GM19463 (cell line): ENCODE measurements at regions not wholly inside any gene's neighbourhood (a gene's known extent, or its start where the extent isn't known, plus 50 kb on each side); places are given as distances from the start of the nearest gene placed in this dataset.
"Not testable (repeated sequence)": the region's sequence is repeated elsewhere in the genome, so short reads cannot be mapped to it uniquely, and the experiment has no call there.

Source experiments
- ATAC-seq: cut with Tn5 transposase; IDR thresholded peaks from one replicate; pipeline ENCODE4 v1.9.1; 2021; ENCODE audit warnings: mild to moderate bottlenecking, moderate library complexity; ENCODE audit not compliant: unreplicated experiment

DNA sequence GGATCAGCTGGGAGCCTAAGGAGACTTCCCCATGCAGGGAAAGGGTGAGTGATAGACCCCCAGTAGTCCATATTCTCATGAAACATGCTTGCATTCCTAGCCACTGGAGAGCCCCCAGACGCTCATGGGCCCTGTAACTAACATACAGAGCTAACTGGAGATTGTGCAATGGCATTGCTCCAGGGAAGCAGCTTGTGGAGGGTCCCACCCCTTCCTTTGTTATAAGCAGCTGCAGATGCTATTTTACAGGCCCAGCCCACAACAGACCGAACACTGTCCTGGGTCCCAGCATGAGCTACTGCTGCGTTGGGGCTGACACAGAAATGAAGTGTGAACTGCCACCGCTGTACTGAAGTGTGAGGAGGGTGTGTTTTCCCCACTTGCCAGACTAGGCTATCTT lies 1465.7 kb upstream of the DIAPH2 start:
- ATAC-seq, result no peak

DNA sequence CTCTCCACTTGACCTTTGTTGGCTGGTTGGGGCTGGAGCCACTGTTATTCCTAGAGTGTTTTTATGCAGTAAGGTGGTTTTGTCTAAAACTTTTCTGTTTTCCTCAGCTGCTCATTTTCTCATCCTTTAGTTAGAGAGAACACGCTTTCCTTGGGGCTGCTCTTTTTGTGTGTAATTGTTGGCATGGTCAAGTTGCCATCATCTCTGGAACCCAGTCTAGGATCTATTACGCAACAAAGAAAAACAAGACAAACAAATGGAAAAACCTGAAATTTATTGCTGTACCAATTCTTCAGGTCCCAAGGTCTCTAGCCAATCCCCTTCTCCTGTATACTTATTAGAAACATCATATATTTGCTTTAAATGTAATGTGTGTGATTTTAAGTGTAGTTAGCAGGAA lies 1436.3 kb upstream of the DIAPH2 start:
- no peak for ATAC-seq

DNA sequence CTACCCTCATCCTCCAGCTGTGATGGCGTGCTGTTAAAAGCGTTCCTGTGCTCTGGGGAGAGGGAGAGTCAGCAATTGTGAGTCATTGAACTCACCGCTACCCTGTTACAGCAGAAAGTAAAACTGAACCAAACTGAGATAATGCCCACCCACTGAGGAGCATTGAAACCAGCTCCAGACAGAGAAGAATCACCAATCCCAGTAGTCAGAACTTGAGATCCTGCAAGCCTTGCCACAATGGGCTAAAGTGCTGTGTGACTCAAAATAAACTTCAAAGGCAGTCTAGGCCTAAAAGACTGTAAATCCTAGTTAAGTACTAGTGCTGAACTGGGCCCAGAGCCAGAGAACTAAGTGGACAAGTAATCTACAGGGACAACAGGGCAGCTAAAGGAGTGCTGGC lies 1394.2 kb upstream of the DIAPH2 start:
- no peak for ATAC-seq

GRCh38 chrX:95291561-95291960 lies 1393.1 kb upstream of the DIAPH2 start:
- ATAC-seq, result no peak

DNA sequence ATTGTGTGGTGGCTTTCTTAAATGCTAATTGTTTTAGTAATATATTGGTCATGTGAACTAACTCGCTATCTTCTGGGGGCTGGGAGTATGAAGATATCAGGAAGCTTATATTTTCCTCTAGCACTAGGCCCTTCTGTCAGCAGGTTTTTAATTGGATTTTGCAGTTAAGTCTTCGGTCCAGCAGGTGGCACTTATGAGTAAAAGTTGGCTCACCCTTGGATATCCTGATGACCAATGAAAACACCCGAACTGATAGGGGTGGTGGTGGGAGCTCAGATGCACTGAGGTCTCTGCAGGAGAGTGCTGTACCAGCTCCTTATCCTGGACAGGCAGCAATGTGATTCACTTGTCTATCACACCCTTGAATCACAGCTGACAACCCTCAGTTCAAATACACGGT lies 1365.8 kb upstream of the DIAPH2 start:
- ATAC-seq, result peak; percentile 51

DNA sequence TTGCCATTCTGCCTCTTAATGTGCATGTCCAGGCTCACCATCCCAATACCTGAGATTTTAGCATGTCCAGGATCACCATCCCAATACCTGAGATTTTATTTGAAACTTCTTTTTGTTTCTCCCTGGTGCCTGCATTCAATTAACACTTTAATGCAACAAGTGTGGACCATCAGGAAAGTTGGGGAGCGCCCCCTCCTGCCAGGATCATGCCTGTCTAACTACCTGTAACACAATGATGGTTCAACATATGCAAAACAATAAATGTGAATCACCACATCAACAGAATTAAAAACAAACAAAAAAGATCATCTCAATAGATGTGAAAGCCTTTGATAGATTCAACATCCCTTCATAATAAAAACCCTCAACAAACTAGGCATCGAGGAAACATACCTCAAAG lies 1359.5 kb upstream of the DIAPH2 start:
- no peak for ATAC-seq

GRCh38 chrX:95330292-95330691 lies 1354.3 kb upstream of the DIAPH2 start:
- ATAC-seq, result no peak

DNA sequence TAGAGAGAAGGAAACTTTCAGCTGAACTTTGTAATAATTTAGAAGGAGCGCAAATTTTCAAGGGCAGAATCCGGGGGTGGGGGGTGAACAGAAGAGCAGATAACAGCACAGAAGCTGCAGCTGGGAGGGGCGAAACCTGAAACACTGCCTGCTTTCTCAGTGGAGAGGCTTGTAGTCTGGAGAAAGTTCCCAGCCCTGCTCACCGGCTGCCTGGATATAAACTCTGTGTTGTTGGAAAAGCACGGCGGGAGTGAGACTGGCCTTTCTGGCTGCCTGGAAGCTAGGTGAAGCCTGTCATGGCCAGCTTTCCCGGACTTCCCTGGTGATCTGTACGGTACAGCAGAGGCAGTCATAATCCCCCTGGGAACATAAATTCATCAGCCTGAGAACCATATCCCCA lies 1352.1 kb upstream of the DIAPH2 start:
- no peak for ATAC-seq

DNA sequence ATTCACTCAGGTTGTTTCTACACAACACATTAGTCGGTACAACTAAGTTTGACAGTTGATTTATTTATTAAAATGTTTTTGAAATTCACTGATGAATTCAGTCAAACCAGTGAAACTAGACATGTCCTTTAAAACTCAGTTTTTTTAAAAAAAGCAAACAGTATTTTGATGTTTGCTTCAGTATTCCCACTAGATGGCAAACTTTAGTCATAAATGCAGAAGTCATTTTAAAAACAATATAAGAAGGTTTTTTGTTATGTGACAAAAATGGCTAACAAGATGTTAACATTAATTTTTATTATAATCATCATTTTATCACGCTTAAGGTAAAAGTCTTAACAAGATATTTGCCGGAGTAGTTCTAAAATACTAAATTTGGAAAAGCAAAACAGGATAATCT lies 1337.8 kb upstream of the DIAPH2 start:
- ATAC-seq, result no peak

- ATAC-seq, result no peak
These were observed 1333.7 kb upstream of the DIAPH2 start for GRCh38 chrX:95350774-95351488.

- no peak for ATAC-seq
These were observed 1317.4 kb upstream of the DIAPH2 start for GRCh38 chrX:95367286-95367685.

DNA sequence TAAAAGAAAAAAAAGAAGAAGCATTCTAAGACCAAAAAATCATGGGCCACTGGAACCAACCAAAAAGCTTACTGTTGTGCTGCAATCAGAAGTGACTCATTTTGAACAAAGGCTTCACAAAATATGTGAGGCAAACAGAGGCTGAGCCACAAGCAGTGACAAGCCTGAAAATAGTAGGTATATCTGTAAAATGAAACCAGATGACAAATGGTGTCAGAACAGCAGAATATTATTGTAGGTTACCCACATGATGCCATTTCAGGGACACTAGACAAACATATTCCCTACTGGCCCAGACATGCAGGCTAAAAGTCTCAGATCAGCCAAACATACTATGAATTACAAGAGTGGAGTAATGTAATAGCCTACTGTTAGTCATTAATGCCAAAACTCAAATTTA lies 1301.8 kb upstream of the DIAPH2 start:
- no peak for ATAC-seq

GRCh38 chrX:95383778-95384177 lies 1300.9 kb upstream of the DIAPH2 start:
- no peak for ATAC-seq

DNA sequence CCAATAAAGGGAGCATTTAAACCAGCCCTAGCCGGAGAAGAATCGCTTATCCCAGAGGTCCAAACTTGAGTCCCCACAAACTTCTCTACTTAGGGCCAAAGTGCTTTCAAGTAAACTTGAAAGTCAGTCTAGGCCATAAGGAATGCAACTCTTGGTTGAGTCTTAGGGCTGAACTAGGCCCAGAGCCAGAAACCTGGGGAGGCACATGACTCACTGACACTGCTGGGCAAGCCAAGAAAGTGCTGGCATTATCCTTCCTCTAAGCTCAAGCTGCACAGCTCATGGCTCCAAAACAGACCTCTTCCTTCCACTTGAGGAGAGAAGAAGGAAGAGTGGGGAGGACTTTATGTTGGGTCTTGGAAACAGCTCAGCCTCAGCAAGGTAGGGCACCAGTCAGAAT lies 1257.3 kb upstream of the DIAPH2 start:
- ATAC-seq, result no peak

DNA sequence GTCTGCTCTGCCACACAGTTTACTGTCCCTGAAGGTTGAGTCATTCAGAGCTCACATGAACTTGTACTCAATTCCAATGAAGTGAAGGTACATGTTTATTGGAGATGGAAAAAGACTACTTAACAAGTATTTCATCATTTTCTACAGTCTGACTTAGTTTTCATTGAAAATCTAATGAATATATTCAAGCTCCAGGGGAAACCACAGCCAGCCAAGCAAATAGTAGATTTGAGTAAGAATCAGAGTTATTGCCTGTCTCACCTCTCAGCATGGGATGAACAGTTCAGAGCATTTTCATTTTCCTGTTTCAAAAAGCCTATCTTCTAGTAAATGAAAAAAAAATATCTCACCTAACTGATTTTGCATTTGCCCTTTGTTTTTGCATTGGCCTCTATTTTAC lies 1249.4 kb upstream of the DIAPH2 start:
- ATAC-seq, result no peak

DNA sequence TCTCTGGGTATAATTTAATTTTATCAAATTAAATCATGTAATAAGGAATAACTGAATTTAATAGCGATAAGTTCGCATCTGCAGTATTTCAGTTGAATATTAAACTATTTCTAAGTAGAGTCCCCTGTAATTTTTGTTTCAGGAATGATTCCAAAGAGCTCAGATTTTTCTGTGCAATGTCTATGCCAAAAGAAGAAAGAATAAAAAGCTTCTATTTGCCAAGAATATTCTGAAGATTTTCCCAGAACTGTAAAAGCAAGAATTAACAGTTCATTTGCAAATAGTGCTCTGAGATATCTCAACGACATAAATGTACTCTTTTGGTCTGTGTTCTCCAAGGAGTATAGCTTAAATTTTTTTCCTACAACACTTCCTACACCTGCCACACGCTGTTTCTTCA lies 1242.8 kb upstream of the DIAPH2 start:
- ATAC-seq, result no peak

GRCh38 chrX:95484781-95485180 lies 1199.9 kb upstream of the DIAPH2 start:
- ATAC-seq, result no peak

GRCh38 chrX:95505721-95506120 lies 1178.9 kb upstream of the DIAPH2 start:
- ATAC-seq, result no peak

GRCh38 chrX:95509474-95509873 lies 1175.2 kb upstream of the DIAPH2 start:
- no peak for ATAC-seq

- not testable (repeated sequence) for ATAC-seq
These were observed 1160.6 kb upstream of the DIAPH2 start for GRCh38 chrX:95524018-95524417.

GRCh38 chrX:95536111-95536510 lies 1148.5 kb upstream of the DIAPH2 start:
- no peak for ATAC-seq

GRCh38 chrX:95536661-95537060 lies 1148.0 kb upstream of the DIAPH2 start:
- no peak for ATAC-seq

DNA sequence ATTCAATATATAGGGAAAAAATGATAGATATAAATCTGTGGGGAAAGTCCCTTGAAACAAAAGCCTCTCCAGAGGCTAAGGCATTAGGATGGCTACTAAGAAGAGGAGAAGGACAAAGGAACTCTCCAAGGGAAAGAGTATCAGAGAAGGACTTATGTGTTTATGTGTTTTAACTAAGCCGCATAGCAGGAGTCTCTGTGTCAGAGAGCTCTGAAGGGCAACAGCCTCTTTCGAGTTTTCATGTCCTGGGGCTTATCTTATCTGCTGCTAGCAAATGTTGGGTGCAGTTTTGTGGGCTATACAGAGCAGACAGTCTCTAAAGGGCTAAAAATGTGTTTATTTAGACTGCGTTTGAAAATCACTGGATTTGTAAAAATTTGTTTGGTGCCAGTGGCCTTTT lies 1145.6 kb upstream of the DIAPH2 start:
- ATAC-seq, result no peak
